ENCODE measurements at regions not wholly inside any gene's neighbourhood (a gene's known extent, or its start where the extent isn't known, plus 50 kb on each side); places are given as distances from the start of the nearest gene placed in this dataset.

DNA sequence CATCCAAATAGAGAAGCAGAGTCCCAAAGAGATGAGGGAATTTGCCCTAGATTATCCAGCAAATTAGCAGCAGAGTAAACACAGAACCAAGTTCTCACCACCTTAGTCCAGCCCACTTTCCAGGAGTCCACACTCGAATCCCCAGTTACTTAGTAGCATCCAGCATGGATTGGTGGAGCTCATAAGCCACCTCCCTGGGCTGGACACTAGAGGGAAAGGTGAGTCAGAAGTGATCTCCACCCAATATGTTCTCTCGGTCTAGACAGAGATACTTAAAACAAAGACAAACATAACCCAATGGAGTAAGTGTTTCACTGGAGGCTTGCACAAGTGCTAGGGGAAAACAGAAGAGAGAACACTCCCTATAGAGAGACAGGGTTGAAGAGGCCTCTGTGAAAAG lies 105.1 kb upstream of the CPEB2 start:
- Histone ChIP-seq H3K9ac (replicated peaks in 1 of 4; ENCODE audit: extremely low read depth in 1 of 4, low read depth in 3 of 4, low read length in 3 of 4) (no peak overlapping the region), H3K4me3 (ENCODE audit: extremely low read depth in 1 of 4, insufficient read depth in 2 of 4, low read depth in 3 of 4, low read length in 4 of 4) (no peak overlapping the region), H3K4ac (replicated peaks; ENCODE audit: insufficient read length, low read depth, low read length) (no peak overlapping the region), H3K36me3 (ENCODE audit: control insufficient read depth in 2 of 4, insufficient read depth in 4 of 4, low read length in 3 of 4) (no peaks in the 10 kb centered on the region), H3K23ac (ENCODE audit: insufficient read length) (no peak overlapping the region), H3K4me2 (ENCODE audit: insufficient read depth in 1 of 2, low read depth in 2 of 2, low read length in 2 of 2) (no peak overlapping the region), H3K4me1 (replicated peaks in 1 of 4; ENCODE audit: control insufficient read depth in 3 of 4, insufficient read depth in 4 of 4, low read length in 3 of 4) (no peaks in the 10 kb centered on the region), H3K27me3 (replicated peaks in 1 of 4; ENCODE audit: control insufficient read depth in 3 of 4, extremely low read depth in 1 of 4, insufficient read depth in 3 of 4, low read length in 3 of 4) (peaks cover 0 to 1% (median 0%) of the 10 kb centered on the region in 4 experiments; a peak in 1 of 7 replicates), H2BK20ac (ENCODE audit: low read length) (no peak overlapping the region), H3K23me2 (ENCODE audit: low read depth, low read length) (no peaks in the 10 kb centered on the region), H2AK5ac (ENCODE audit: low read depth, low read length) (no peak overlapping the region), H3K18ac (ENCODE audit: extremely low read depth, low read length) (no peak overlapping the region), H3K79me1 (ENCODE audit: low read depth, low read length) (no peaks in the 10 kb centered on the region), H4K20me1 (replicated peaks in 1 of 2; ENCODE audit: control insufficient read depth in 1 of 2, insufficient read depth in 2 of 2, low read length in 2 of 2) (no peaks in the 10 kb centered on the region), H3K27ac (ENCODE audit: low read depth, low read length) (no peak overlapping the region), H2BK15ac (ENCODE audit: low read length) (no peak overlapping the region), H3K9me3 (ENCODE audit: insufficient read depth in 2 of 2, low read depth in 1 of 2, low read length in 1 of 2) (no peaks in the 10 kb centered on the region), H2AFZ (ENCODE audit: low read length) (no peak overlapping the region), H3K56ac (replicated peaks; ENCODE audit: insufficient read length, low read depth, low read length) (no peak overlapping the region), H4K8ac (ENCODE audit: extremely low read depth, insufficient read depth, low read length) (no peak overlapping the region), H2BK5ac (ENCODE audit: low read depth, low read length) (no peak overlapping the region), H2BK120ac (replicated peaks; ENCODE audit: low read depth, low read length) (no peak overlapping the region), H4K5ac (ENCODE audit: insufficient read length, low read depth, low read length) (no peak overlapping the region), H2BK12ac (ENCODE audit: low read depth, low read length) (no peak overlapping the region), H3K79me2 (ENCODE audit: control insufficient read depth in 1 of 2, insufficient read depth in 2 of 2, low read length in 2 of 2) (no peaks in the 10 kb centered on the region), H4K91ac (replicated peaks; ENCODE audit: insufficient read length, low read length) (no peak overlapping the region), H3K14ac (ENCODE audit: insufficient read length) (no peak overlapping the region)
- POLR2A ChIA-PET (ENCODE audit: partially characterized antibody): interaction anchor here (1.0 kb wide), 1 partner anchor 11 kb away, joined by 3 read pairs; no protein-coding TSS in a partner anchor
- TF ChIP-seq CBX5 (IDR thresholded peaks at IDR 0.05; ENCODE audit: low read depth, low read length) (no peak), HDAC6 (IDR thresholded peaks at IDR 0.05; ENCODE audit: low read depth, low read length) (no peak), SUZ12 (IDR thresholded peaks at IDR 0.05; ENCODE audit: low read length) (no peak), SAP30 (IDR thresholded peaks at IDR 0.05; ENCODE audit: insufficient read depth, insufficient replicate concordance, low read length) (no peak), NANOG (IDR thresholded peaks at IDR 0.05; ENCODE audit: insufficient read depth, low read depth, low read length, poor library complexity, severe bottlenecking) (no peak), RBBP5 (IDR thresholded peaks at IDR 0.05; ENCODE audit: borderline replicate concordance, low read depth, low read length) (no peak)
- TF ChIP-seq, protein P1, sequence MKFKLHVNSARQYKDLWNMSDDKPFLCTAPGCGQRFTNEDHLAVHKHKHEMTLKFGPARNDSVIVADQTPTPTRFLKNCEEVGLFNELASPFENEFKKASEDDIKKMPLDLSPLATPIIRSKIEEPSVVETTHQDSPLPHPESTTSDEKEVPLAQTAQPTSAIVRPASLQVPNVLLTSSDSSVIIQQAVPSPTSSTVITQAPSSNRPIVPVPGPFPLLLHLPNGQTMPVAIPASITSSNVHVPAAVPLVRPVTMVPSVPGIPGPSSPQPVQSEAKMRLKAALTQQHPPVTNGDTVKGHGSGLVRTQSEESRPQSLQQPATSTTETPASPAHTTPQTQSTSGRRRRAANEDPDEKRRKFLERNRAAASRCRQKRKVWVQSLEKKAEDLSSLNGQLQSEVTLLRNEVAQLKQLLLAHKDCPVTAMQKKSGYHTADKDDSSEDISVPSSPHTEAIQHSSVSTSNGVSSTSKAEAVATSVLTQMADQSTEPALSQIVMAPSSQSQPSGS (IDR thresholded peaks at IDR 0.05; ENCODE audit: low read length): no peak
- CTCF ChIA-PET (ENCODE audit: partially characterized antibody): no interaction called here
- FAIRE-seq (no peak), DNase-seq (ENCODE audit: low read depth in 1 of 2, low spot score in 2 of 2) (no peak)
- WGBS, 2 experiments (ENCODE audit: extremely low coverage in 1 of 2, insufficient coverage in 1 of 2, insufficient read length in 1 of 2, insufficient replicate concordance in 2 of 2, low coverage in 1 of 2, low lambda C conversion rate in 2 of 2, missing lambda C conversion rate in 1 of 2): 97% methylated on average over 2 of the region's 2 CpGs; no CpG with 5 or more reads in 1 of the 2 experiments

Data from H1 (cell line).